ENCODE measurements at regions not wholly inside any gene's neighbourhood (a gene's known extent, or its start where the extent isn't known, plus 50 kb on each side); places are given as distances from the start of the nearest gene placed in this dataset.

DNA sequence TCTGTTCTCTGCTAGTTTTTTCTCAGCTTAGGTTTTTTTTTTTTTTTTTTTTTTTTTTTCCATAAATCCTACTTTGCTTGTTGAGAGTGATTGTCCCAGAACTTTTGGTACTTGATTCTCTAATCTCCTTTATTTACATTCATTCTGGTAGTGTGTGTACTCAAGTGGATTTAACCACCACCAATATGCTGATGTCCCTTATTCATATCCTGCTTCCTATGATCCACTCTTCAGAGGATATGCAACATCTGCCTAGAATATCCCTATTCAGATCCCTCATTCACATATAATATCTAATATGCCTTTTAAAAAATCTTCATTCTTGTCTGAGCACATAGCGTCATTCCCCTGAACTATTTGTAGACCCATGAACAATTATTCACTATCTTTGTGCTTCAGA lies 342.9 kb downstream of the VGLL3 start:
- TF ChIP-seq, protein P1, sequence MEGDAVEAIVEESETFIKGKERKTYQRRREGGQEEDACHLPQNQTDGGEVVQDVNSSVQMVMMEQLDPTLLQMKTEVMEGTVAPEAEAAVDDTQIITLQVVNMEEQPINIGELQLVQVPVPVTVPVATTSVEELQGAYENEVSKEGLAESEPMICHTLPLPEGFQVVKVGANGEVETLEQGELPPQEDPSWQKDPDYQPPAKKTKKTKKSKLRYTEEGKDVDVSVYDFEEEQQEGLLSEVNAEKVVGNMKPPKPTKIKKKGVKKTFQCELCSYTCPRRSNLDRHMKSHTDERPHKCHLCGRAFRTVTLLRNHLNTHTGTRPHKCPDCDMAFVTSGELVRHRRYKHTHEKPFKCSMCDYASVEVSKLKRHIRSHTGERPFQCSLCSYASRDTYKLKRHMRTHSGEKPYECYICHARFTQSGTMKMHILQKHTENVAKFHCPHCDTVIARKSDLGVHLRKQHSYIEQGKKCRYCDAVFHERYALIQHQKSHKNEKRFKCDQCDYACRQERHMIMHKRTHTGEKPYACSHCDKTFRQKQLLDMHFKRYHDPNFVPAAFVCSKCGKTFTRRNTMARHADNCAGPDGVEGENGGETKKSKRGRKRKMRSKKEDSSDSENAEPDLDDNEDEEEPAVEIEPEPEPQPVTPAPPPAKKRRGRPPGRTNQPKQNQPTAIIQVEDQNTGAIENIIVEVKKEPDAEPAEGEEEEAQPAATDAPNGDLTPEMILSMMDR (IDR thresholded peaks at IDR 0.05 in 8 of 11, conservative IDR thresholded peaks at IDR 0.05 in 3 of 11): no peak
- TF ChIP-seq POLR2A (IDR thresholded peaks at IDR 0.05) (no peak), POLR2AphosphoS5 (IDR thresholded peaks at IDR 0.05) (no peak)
